Adrenal gland (tissue), 5 donors: ENCODE measurements at regions not wholly inside any gene's neighbourhood (a gene's known extent, or its start where the extent isn't known, plus 50 kb on each side); places are given as distances from the start of the nearest gene placed in this dataset.

Source experiments
- CTCF ChIP-seq, 6 experiments: fragments of 450-650 bp in 4 of 6; fragments of 200-600 bp in 2 of 6; sonication (generic) in 1 of 6; IDR thresholded peaks; 1 replicate in 5 of 6; 2 replicates in 1 of 6; pipeline versions ENCODE4 v1.5.1 to v1.8.0; 2016 to 2021; ENCODE audit warnings: antibody characterized with exemption in 6 of 6, mild to moderate bottlenecking in 2 of 6, moderate library complexity in 1 of 6
- POLR2A ChIP-seq, 2 donors: fragments of 450-650 bp; IDR thresholded peaks; one replicate each; pipeline ENCODE4 v1.6.1; 2017; ENCODE audit warnings: antibody characterized with exemption in 2 of 2, mild to moderate bottlenecking in 2 of 2, moderate library complexity in 1 of 2
- donor health status: DM: no; HTN: no; CAD: no.

- TF ChIP-seq CTCF (IDR thresholded peaks at IDR 0.05) (no peak), POLR2A (IDR thresholded peaks at IDR 0.05) (no peak)
Observed at GRCh38 chr1:21383785-21384401, 56.0 kb upstream of the NBPF3 start.
